ENCODE measurements at regions not wholly inside any gene's neighbourhood (a gene's known extent, or its start where the extent isn't known, plus 50 kb on each side); places are given as distances from the start of the nearest gene placed in this dataset.

DNA sequence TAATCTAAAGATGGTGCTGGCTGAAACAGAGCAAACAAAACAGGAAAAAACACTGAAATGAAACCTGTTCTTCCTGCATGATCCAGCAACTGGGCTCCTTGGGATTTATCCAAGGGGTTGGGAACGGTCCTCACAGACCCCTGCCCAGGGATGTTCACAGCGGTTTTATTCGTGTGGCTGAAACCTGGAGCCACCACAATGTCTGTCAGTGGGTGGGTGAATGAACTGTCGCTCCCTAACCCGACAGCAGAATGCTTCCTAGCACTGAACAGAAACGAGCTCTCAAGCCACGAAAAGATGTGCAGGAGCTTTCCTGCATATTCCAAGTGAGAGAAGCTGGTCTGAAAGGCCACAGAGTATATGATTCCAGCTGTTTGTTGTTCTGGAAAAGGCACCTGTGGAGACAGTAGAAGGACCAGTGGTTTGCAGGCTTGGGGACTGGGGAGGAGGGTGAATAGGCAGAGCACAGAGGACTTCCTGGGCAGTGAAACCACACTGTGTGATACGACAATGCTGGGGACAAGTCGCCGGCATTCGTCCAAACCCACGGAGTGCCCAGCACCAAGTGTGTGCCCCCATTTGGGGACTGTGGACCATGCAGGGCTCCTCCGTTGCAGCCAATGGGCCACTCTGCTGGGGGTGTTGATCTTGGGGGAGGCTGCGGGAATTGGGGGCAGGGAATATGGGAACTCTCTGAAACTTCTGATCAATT, 73.9 kb downstream of the TEX29 start:
- DNase-seq (ENCODE audit: low read depth): no peak

DNA sequence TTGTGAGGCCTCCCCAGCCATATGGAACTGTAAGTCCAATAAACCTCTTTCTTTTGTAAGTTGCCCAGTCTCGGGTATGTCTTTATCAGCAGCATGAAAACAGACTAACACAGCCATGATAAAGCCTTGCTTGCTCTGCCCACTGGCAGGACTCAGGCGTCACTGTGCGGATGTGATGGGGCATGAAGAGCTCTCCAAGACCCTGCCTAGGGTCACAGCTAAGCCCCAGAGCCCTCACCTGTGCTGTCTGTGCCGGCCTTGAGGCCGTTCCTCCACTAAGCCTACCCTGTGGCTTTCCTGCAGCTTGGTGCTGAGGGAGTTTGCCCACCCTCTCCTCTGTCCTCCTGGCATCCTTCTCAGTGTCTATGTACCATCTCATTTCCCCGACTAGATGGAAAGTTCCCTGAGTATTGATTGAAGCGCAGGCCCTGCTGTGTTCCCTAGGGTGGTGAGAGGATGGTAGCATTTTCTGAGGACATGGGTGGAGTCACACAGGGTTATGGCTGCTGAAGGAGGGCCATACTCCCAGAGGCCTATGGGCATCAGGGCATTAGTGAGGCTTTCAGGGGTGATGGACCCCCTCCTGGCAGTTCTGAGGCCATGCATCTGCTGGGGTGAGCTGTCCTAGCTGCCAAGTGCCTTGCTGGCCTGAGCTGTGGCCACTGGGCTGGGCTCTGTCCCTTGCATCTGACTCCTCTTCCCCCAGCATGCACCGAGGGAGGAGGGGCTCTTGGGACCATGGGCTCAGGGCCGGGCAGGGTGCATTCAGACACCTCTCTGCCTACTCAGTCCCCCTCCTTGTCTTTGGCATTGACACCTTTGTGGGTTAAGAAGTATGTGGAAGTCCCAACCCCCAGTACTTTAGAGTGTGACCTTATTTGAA, 75.3 kb downstream of the TEX29 start:
- no peak for DNase-seq (ENCODE audit: low read depth)

DNA sequence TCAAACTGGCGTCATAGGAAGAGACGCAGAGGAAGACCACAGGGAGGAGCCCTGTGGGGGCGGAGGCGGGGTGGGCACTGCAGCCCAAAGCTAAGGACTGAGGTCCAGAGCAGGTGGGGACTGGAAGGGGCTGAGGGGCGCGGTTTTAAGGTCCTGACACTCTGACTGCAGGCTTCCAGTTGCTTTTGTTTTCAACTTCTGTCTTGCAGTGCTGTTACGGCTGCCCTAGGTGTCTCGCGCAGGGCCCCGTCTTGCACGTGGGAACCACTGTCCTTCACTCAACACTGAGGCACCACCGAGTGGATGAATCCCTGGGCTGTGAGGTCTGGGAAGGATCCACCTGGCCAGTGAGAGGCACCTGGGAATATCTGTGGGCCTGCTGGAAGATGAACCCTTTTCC, 76.0 kb downstream of the TEX29 start:
- DNase-seq (ENCODE audit: low read depth): no peak

DNA sequence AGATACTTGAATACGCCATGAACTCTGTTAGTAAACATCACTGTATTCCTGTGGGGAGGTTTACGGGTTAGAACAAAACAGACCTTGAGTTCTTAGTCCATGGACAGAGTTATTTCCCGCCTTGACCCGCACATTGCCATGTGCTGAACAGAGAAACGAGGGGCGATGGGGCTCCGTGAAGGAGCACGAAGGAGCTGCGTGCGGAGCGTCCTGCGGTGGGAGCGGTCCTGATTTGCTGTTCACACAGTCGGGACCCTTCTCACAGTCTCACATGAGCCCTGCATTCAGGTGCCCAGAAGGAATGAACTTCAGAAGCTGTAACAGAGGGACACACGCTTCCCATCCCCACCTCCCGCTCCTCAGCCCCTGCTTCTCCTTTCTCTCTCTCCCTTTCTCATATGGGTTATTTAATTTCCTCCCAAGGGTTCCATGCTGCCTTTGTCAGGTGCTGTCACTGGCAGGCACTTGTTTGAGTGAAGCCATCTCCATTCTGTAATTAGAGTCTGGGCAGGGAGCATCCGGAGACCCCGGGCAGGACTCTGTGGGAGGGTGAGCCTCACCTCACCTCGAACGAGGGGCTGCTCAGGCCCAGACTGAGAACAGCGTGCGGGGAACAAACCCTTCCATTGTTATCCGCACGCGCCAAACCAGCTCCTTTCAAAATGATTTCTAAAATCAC, 76.9 kb downstream of the TEX29 start:
- DNase-seq (ENCODE audit: low read depth): no peak

DNA sequence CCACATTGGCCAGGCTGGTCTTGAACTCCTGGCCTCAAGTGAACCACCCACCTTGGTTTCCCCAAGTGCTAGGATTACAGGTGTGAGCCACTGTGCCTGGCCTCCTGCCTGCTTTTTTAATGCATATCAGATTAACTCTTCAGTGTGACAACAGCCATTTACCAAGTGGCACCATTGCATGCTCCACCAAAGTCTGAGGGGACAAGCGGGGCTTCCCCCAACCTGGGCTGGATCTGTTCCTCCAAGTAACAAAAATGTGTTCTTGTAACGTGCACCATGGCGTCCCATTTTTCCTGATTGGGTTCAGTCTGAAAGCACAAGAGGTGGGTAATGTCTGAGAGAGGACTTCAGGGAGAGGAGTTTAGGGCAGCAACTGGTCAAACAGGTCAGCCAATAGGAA, 77.8 kb downstream of the TEX29 start:
- DNase-seq (ENCODE audit: low read depth): no peak

DNA sequence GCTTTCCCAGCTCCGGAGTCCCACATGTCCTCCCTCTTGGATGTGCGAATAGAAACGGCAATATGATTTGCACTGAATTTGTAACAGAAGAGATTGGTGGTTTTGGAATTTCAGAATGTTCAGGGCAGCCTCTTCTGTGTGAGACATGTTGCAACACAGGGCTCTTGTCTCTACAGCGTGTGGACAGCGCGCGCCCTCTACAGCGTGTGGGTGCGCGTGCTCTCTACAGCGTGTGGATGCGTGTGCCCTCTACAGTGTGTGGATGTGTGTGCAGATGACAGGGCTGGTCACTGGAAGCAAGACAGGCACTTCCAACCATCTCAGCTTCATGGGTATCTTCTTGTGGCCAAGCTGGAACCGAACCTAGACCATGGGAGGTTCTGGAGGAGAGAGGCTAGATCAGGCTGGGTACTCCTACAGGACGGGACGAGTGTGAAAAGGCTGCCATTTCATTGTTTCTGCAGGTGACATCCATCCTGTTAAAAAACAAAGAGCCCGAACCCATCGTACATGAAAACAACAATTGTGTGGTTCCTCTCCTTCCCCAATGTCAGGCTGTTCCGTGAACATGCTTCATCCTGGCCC, 78.4 kb downstream of the TEX29 start:
- DNase-seq (ENCODE audit: low read depth): no peak

DNA sequence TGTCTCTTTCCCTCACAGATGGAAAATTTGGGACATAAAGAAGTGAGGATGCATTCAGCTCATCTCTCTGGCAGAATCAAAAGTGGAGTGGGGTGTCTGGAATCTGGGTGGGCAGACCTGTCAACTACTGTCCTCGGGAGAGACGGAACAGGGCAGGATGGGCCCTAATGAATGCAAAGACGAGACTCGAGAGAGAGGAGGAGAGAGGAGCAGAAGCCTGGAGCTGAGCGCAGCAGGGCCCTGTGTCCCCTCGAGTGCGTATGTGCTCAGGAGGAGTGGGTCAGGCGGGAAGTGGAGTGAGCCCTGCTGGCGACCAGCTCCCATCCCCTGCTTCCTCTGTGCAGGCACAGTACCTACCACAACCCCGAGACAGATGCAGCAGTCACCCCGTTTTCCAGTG, 78.9 kb downstream of the TEX29 start:
- no peak for DNase-seq (ENCODE audit: low read depth)

DNA sequence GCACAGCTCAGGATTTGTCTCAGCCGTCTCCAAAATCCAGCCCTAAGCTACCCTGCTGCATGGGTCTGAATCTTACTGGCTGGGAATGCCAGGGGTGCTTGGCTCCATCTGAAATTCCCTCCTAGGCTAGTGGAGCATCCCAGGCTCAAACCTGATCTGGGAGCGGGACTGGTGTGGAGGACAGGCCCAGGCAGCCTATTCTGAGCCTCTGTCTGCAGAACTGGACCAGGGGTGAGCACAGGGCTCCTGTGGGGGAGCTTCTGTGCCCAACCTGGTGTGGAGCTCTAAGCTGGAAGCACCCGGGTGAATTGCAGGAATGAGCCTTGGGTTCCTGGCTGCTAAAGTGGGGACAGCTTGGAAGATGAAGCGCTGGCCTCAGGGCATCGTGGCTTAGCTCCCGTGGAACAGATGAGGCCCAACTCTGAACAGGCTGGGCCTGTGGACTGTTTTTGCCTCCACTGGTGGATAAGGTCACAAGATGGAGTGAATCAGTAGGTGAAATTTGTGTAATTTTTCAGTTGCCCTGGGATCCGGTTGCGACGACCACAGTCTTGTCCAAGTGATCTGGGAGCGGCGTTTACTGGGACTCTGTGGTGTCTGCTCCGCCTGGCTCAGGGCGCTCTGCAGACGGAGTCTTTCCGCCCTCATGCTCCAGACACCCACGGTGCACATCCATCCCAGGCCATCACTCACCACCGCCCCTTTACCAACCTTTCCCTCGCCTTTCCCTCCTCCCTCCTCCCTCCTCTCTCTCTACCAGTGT, 79.5 kb downstream of the TEX29 start:
- no peak for DNase-seq (ENCODE audit: low read depth)

DNA sequence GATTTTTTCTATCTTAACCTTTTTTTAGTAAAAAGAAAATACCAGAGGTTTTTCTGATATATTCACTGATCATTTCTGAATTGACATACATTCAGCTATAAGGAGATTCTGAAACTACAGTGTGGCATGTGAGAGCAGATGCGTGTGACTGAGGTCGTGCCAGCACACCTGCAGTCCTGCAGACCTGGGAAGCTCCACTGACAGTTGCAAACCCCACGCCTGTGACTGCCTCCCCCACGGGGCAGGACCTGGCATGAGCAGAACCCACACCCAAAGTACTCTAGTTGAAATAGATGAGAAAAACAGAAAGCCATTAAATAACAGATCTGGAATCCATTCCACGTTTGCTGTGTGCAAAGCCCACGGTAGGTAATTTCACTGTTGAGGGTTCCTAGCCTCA, 80.7 kb downstream of the TEX29 start:
- DNase-seq (ENCODE audit: low read depth): no peak

DNA sequence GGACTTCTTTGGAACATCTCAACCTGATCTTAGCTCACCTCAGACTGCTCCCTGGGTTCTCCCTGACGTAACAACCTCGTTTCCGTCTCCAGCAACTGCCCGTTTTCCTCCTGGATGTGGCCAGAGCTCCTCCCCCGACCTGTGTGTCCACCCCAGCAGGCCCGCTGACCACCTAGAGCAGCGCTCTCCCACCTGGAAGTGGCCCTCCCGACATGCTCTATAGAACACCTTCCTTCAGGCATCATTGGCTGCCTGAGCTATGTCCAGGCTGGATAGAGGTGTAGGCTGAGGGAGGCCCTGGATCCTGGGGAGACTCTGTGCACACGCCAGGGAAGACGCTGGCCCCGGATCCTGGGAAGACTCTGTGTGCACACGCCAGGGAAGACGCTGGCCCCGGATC, 81.3 kb downstream of the TEX29 start:
- DNase-seq (ENCODE audit: low read depth): no peak

DNA sequence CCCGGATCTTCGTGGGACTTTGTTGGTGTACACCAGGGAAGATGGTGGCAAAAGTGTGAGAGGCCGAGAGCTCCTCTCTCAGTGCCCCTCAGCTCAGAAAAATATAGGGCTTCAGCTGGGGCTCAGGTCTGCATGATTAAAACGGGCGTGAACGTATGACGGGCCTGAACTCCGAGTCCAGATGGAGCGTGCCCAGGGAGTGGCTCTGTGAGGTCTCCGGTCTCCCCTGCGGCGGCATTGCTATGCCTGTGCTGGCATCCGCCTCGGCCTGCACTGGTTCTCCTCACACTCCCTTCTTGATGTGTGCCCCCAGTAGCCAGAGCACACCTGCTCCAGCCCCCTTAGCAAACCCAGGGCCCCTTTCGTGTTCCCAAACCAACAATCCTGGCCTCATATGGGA, 82.0 kb downstream of the TEX29 start:
- no peak for DNase-seq (ENCODE audit: low read depth)

DNA sequence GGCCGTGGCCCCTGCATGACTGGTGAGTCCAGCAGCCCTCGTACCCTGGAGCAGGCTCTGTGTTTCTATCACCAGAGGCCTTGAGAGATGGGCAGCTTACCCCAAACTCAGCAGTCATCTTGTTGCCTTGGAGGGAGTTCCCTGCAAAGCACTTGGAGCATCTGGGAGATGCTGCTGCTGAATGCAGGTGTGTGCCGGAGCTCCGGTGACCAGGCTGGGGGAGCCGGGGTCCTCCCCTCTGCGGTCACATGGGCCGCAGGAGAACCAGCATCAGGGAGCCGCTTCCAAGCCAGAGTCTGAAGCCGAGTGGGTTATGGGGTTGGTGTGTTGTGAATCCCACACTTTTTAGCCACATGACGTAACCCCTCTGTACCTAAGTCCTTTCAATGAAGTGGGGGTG, 82.8 kb downstream of the TEX29 start:
- DNase-seq (ENCODE audit: low read depth): no peak

DNA sequence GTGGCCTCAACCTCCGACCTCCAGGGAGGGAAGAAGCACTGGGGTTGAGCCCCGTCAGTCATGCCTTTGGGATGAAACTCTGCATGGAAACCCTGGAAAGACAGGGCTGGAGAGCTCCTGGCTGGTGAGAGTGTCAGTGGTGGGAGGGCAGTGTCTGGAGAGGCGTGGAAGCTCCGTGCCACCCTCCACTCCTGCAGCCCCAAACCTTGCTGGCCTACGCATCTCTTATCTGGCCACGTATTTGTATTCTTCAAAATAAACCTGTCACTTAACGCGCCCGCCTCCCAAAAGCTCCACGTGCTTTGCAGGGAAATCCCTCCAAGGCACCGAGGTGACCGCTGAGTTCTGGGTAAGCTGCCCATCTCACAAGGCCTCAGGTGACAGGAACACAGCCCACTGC, 84.3 kb downstream of the TEX29 start:
- DNase-seq (ENCODE audit: low read depth): no peak

DNA sequence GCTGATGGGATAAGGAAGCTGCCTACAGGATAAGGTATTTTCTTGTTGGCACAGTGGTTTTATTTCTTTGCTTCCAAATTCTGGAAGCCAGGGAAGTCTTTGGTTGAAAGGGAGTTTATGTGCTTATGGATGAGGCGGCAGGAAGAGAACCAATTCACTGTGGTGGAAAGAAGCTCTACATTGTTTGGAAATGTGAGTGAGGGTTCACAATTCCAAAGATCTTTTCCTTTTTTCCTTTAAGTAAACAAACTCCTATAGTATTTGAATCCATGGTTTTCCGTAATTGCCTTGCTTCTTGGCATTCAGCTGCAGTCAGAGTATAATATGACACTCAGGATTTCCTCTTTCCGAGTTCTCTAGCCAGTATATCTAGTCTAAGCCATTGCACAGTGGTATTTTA, 86.2 kb downstream of the TEX29 start:
- DNase-seq (ENCODE audit: low read depth): no peak

DNA sequence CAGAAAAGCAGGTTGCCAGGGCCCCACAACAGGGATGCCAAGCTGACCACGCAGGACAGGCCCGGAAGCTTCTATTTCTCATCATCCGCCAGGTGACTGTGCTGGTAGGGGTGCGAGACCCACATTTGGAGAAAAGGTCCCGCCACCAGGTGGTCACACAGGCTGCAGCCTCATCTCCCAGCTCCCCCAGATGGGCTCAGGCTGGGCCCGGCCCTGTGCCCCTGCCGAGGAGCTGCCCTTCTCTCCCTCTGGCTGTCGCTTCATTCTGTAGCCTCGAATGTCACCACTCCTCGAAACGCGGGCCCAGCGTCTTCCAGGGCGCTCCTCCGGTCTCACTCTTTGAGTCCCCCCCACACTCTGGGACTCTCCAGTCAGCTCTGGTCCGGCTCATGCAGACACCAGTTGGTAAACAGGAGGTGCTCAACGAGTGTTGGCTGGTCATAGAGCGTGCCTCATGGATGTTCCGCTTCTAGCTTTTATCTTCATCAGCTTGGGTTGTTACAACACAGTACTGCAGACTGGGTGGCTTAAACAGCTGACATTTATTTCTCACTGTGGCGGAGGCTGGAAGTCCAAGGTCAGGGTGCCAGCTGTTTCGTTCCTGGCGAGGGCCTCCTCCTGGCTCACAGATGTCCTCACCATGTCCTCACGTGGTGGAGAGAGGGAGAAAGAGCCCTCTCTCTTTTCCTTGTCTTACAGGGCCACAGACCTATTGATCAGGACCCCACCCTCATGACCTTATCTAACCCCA, 87.1 kb downstream of the TEX29 start:
- no peak for DNase-seq (ENCODE audit: low read depth)

DNA sequence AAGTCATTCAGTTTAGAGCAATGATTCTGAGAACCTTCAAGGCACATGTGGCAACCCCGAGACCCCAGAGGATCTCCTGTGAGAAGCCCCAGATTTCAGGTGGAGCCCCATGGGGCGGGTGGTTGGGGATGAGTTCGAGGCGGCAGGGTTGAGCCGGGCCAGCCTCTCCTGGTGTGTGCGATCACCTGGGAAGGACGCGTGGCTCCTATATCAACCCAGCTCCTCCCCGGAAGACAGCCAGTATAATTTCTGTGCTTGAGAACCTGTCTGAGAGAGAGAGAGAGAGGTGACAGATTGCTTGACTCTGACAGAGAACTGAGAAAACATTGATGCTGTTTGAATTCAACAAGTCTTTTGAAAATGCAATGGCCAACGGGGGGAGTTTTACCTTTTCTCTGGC, 89.0 kb downstream of the TEX29 start:
- DNase-seq (ENCODE audit: low read depth): no peak

DNA sequence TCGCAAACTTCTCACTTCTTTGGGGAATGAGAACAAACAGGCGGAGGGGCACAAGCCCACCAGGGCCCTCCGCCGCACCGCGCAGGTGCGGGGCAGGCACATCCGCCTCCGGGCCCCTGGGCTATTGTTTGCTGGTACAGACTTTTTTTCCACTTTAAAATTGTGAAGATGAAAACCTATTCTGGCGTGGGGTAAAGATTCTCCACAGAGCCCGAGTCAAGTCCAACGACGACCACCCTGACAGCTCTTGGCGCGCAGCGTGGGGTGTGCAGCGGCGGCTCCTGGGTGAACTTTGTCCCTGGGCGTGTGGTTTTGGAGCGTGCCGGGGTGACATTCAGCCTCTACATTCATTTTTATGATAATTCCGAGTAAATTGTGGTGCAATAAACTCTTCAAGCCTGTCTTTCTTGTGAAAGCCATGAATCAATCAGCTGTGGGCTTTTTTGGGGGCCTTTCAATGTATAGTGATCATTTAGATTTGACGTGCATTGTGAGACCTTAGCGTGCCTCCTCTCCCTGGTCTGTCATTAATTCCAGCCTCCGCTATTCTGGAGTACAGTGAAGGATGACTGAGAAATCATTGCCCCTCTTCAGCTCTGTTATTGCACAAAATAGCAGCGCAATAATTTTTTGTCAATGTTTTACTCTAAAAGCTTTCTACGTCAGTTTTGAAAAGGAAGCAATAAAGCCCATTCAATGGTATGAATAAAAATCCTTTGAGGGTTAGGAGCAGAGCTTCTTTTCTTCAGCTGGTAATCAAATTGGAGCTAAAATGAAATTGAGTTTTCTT, 90.0 kb downstream of the TEX29 start:
- DNase-seq (ENCODE audit: low read depth): no peak

DNA sequence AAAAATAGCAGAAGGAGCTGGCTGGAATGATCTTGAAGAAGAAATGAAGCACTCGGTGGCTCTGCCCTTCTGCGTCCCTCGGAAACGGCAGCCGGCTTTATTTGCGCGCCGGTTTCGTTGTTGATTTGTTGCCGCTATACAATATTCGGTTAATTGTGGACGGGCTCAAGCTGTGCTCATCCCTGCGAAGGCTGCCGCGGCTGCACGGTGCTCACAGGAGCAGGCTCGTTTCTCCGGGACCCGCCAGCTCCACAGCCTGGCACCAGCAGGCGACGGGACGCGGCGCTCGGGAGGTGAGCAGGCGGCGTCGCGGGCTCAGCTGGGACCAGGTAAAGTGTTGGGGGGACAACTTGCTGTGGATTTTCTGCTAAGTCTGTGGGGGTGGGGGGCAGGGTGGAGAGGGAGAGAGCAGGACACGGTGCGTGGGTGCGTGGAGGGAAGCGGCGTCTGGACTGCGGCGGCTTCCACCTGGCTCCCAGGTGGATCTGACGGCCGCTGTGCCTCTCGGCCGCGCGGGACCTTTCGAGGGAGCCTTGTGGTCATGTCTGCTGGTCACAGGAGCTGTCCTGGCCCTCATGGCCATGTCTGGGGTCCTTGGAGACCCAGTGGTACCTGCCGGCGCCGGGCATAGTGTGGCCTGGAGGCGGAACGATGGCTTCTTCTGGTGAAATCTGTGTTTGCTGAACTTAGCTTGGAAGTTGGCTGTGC, 90.9 kb downstream of the TEX29 start:
- no peak for DNase-seq (ENCODE audit: low read depth)

DNA sequence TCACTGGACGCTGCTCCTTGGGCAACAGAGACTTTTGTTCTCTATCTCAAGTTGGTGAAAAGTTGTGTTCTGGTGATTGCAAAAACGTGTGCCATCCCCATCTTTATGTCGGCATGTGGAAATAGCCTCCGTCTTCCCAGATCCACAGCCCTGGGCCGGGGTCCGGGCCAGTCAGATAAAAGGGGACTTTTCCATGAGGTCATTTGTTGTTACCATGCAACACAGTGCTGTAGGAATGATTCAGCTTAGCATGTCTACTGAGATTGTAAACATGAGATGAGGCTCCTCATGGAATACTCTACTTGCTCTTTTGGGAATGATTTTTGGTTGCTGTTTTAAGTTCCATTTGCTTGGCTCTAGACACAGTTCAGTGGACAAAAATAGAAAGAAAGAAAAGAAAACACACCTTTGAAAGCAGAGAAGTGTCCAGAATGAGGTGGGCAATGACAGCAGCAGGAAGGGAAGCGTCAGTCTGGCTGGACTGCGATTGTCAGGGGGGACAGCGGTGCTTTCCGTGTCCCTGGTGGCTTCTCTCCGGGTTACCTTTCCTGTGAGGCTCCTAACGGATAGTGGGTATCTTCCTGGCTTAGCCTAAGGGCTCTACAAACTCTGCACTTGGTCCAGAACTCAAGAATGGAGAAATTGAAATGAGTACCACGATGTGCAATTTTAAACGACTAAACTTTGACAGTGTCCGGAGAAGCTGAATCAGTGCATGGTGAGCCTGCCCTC, 91.6 kb downstream of the TEX29 start:
- DNase-seq (ENCODE audit: low read depth): no peak

All from forelimb muscle (tissue), 1 donor.